ENCODE measurements at regions not wholly inside any gene's neighbourhood (a gene's known extent, or its start where the extent isn't known, plus 50 kb on each side); places are given as distances from the start of the nearest gene placed in this dataset.

DNA sequence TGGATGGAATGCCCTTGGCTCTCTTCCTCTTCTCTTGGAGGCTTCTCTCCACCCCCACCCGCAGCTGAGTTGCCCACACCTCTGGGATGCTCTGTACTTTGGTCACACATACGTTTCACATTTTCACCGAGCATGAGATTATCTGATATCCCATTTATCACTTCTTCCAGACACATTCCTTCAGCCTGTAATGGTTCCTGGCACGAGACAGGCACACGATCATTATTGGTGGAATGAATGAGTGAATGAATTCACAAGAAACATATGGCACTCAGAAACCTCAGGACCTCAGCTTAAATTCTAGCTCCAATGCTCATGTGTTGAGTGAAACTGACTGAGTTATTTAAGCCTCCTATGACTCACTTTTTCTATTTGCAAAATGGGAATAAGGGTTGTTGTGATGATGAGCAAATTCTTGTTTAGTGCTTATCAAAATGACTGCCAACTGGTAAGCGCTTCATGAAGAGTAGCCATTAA is 242.7 kb upstream of the JUN start:
- DNase-seq (ENCODE audit: low read depth): no peak

DNA sequence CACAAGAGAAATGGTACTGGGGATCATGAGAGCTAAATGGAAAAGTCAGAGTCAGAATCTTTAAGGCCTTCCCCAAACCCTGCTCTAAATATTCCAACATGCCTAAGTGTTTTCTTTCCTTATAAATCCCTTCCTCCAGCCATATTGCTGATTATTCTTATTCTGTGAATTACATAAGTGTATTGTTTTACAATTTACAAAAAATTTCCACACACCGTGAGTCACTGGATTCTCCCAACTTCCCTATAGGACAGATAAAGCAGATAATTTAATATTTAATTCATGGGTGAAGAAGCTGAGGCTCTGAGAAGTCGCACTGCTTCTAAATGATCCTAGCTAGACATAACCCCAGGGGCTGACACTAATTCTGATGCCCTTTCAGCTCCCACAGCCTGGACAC is 243.3 kb upstream of the JUN start:
- DNase-seq (ENCODE audit: low read depth): no peak

DNA sequence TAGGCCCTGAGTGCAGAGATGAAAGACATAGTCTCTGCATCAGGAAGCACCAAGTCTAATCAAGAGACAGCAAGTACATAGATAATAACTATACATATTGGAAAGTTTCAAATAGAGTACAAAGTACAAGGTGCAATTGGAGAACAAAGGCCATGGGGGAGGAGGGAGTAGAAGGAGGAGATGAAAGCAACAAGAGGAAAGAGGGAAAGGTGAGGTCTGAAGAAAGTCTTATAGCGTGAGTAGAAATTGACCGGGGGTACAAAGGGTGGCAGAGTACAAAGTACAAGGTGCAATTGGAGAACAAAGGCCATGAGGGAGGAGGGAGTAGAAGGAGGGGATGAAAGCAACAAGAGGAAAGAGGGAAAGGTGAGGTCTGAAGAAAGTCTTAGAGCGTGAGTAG is 244.2 kb upstream of the JUN start:
- DNase-seq (ENCODE audit: low read depth): no peak

DNA sequence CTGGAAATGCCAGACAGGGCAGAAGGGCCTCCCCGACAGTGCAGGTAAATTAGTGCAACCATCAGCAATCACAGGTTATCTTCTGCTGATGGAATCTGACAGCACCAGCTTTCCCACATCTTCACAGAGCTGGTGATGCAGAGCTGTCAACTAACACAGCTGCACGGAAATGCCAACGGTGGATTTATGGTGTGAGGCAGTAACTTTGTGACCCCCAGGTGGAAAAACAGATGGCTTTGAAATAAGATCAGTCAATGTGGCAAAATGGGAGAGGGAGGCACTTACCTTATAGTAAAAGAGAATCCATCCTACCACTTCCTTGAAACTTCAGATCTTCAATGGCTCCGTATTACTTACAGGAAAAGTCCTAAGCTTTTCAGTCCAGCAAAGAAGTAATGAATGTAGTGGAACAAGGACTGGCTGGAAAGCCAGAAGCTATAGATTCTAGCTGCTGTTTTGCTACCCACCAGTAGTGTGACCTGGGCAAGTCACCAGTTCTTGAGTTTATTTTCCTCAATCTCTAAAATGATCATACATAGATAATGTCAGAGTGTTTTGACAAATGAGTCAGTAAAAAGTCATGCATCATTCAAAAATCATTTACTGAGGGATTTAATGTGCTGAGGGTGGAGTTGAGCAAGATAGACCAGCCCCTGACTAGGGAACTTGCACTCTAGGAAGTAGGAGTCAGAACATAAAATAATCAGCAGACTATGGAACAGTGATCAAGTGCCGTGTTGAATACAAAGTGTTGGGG is 245.7 kb upstream of the JUN start:
- no peak for DNase-seq (ENCODE audit: low read depth)

DNA sequence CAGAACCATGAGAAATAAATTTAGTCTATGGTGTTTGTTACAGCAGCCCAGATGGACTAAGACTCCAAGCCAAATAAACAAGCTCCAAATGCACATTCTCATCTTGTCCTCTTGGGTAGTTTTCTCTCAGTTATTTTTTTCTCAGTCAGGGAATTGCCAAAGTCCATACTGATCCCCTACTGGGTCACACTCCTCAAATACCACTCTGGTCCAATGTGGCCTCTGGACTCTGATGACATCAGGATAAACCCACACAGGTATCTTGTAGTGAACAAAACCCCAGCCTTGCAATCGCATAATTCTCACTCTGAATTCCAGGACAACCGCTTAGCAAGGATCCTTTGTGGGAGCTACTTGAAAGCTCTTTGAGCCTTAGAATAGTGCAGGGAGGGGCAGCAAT is 248.4 kb upstream of the JUN start:
- DNase-seq (ENCODE audit: low read depth): no peak

DNA sequence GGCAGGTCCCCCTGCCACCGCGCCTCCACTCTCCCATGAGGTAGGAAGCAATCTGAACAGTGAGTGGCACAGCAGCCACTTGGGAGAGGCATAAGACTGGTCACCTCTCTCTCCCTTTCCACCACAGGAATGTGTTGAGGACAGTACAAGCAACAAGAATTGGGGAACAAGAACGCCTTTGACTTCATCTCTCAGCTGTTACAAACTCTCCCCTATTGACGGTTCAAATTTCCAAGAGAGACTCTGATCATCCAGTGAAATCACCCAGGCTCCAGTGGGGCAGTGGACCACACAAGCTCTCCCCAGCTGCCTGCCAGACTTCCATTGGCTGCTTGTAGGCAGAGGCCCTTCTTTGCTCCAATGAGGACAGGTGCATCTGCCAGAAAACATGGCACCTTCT is 249.9 kb upstream of the JUN start:
- DNase-seq (ENCODE audit: low read depth): no peak

DNA sequence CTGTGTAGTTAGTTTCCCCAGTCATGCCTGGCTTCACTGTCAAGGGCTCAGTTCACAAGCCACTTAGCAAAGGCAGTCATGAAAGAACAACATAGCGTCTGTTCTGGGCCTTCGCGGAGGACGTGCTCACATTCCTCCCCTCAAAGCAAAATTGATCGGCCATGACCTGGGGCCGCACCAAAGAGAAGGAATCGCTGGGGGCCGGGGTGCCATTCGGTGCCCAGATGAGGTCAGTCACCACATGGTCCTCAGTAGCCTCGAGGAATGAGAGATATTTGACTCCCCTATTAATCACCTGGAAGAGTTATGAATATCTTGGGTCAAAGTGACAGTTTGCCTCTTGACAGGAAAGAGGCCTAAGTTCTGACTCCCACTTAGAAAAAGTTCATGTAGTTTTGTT is 251.1 kb upstream of the JUN start:
- no peak for DNase-seq (ENCODE audit: low read depth)

DNA sequence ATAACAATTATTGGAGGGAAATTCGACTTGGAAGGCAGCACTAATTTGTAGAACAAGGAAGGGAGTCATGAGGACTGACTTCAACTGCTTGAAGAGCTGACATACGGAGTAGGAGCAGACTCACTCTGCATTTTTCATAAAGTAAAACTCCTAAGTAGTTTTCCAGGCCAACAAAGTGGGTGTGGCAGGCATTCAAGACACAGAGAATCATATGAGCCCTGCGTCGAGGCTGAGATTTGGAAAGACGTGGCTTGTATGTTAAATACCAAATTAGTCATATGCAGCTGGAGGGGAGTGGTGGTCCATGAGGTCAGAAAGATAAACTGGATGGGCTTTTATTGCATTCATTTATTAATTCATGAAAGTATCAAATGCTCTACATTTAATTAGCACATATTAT is 255.7 kb upstream of the JUN start:
- no peak for DNase-seq (ENCODE audit: low read depth)

DNA sequence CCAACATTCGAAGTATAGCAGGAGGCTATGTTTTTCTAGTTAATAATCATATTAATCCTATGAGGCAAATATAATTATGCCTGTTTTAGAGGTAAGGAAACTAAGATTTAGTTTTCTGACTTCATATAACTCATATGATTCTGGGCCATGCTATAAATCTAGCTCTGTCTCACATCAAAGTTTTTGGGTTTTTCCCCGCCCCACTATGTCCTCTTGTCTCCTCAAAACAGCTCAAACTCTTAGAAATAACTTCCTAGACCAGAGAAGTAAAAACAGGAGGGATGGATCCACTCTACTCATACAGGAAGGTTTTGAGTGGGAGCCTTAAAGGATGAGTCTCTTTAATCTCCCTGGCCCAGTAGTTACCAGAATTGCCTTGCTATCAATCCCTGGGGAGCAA is 256.4 kb upstream of the FGGY start:
- DNase-seq (ENCODE audit: low read depth): no peak

DNA sequence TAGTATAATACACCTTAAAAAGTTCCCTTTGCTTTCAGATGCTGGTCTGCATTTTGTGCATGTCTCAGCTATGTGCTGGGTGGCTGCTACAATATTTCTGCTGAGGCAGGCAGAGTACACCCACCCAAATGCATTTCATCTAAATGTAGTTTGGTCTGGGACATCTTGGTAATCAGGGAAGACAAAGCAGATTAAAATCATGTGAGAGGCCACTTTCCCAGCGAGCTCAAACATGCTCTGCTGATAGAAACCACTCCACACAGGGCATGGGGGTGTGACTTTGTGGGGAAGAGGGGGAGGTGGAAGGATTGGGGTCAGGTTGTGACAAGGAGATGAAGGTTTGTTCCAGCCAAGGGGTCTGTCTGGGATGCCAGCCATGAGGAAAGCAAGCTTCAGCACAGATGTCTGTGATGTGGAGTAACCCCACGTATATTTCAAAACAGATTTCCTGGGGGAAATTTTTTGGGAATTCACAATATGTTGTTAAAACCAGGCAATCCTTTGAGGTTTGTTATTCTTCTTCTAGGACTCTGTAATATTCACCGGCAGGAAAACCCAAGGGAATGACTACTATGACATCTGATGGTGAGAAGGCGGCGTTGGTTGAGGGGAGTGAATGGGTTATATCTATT is 255.1 kb upstream of the FGGY start:
- DNase-seq (ENCODE audit: low read depth): no peak

DNA sequence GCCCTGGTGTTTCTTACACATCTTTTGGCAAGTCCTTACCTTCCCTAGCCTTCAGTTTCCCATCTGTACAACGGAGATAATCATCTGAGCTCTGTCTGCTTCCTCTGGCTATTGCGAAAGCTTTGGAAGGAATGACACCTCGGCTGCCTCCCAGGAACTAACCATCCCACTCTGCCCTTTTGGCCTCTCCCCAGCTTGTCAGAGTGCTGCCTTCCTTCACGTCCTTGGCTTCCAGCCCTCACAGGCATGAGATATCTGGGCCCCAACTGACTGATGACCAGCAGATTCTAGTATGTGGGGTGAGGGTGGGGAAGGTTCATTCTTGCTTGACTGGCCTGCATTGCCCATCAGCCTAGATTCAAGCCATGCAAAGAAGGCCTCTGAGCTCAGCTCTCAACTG is 253.1 kb upstream of the FGGY start:
- DNase-seq (ENCODE audit: low read depth): no peak

DNA sequence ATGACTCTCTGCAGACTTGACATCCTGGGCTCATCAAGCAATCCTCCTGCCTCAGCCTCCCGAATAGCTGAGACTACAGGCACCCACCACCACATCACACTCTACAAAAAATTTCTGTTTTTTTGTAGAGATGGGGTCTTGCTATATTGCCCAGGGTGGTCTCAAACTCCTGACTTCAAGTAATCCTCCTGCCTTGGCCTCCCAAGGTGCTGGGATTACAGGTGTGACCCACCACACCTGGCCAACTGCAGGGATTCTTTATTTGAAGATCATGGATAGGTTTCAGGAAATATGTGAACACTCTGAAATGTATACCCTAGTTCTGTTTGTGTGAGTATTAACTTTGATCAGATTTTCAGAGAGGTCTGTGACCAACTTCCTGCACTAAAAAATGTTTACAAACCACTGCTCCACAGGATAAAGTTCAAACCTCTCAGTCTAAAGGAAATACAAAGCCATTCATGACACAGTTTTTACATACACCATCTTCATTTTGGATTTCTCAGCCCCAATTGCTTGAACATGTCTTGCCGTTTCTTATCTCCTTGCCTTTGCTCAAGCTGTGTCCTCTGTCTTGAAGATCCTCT is 252.3 kb upstream of the FGGY start:
- DNase-seq (ENCODE audit: low read depth): no peak

DNA sequence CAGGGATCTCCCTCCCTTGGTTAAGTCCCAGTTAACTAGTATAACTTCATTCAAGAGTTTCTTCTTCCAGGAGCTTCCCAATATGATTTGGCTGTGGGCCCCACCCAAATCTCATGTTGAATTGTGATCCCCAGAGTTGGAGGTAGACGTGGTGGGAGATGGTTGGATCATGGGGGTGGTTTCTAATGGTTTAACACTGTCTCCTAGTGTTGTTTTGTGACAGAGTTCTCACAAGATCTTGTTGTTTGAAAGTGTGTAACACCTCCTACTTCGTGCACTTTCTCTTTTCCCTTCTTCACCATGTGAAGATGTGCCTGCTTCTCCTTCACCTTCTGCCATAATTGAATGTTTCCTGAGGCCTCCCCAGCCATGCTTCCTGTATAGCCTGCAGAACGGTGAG is 251.8 kb upstream of the FGGY start:
- DNase-seq (ENCODE audit: low read depth): no peak

DNA sequence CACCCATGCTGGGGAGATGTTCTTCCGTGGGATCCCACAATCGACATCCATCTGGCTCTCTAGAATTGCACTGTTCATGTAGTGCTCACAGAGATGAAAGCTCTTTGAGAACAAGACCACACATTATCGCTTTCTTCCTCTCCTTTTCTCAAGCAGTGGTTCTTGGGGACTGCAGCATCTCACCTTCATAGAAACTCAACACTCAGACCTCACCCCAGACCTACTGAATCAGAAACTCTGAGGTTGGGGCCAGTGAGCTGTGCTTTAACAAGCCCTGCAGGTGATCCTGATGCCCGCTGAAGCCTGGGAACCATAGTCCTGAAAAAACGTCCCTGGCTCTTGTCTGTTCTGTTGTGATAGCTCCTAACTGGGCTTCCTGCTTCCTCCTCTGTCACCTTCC is 251.3 kb upstream of the FGGY start:
- DNase-seq (ENCODE audit: low read depth): no peak

DNA sequence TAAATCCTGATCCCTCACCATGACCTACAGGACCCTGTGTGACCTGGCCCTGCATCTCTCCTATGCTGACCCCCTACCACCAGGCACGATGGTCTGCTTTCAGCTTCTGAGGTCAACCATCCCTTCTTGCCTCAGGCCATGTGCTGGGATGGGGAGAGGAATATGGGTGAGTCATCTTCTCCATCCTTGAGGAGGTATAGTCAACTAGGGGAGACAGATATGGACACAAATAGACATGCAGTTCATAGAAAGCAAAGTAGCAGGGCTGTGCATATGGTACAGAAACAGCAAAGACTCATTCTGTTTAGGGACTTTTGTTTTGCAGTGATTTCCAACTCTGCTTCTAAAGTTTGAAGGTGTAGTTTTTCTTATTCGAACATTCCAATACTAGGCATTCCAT is 250.8 kb upstream of the FGGY start:
- DNase-seq (ENCODE audit: low read depth): no peak

DNA sequence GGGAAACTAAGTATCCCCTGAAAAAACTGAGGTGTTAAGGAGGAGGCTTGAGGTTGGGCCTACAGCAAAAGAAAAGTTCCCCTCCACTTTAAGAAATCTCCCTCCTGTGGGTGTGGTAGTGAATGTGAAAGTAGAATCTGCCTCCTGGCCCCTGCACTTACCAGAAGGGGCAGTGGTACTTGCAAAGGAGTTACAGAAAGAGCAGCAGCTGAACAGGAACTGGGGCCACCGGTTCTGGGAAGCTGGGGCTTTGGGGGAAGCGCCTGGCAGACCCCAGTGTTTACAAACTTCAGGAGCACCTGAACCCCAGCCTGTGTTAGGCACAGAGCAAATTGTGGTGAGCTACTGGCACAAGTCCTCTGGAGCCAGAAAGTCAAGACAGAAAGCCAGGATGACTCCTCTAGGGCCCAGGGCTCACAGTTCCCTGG is 250.2 kb upstream of the FGGY start:
- no peak for DNase-seq (ENCODE audit: low read depth)

DNA sequence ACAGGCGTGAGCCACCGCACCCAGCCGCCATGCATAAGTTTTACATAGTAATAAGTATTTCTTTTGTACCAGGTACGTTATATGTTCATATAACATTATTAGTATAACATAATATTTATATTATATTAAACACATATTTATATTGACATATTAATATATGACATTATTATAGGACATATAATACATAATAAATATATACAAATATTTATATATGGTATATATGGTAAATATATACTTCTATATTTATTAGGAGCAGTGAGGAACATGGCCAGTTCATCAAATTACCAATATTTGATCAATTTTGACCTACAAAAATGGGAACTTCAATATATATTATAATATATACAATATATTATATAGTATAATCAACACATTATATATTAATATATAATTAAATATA is 245.9 kb upstream of the FGGY start:
- no peak for DNase-seq (ENCODE audit: low read depth)

DNA sequence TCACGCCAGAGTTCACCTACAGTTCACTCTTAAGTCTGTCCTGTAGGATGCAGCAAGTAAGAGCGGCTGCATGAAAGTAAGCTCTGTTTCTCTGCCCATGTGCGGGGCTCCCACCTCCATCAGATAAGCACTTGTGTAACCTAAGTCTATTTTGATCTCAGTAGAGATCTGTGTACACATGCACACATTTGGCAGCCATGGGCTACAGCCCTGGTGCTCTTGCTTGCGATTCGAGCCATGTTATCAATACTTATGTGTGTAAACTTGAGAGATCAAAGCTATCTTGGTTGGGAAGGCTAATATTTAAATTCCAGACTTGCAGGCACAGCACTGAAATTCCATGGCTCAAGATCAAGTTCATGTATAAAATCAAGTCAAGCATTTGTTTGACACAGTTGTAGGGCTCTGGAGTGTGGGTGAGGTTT is 244.7 kb upstream of the FGGY start:
- DNase-seq (ENCODE audit: low read depth): no peak

DNA sequence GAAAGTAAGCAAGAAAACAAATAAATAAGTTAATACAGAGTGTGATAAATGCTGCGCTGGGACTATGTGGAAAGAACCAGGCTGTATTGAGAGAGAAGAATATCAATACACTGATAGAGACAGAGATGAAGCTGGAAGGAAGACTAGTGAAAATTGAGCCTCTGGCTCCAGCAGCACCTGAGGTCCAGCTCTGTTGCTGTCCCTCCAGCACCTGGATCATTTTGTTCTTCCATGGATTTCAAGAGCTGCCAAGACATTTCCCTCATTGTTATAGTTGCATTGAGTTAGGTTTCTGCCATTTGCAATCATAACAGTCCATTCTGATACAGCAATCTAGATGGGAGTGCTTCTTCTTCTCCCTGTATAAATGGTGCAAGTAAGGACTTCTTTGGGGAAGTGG is 242.7 kb upstream of the FGGY start:
- DNase-seq (ENCODE audit: low read depth): no peak

DNA sequence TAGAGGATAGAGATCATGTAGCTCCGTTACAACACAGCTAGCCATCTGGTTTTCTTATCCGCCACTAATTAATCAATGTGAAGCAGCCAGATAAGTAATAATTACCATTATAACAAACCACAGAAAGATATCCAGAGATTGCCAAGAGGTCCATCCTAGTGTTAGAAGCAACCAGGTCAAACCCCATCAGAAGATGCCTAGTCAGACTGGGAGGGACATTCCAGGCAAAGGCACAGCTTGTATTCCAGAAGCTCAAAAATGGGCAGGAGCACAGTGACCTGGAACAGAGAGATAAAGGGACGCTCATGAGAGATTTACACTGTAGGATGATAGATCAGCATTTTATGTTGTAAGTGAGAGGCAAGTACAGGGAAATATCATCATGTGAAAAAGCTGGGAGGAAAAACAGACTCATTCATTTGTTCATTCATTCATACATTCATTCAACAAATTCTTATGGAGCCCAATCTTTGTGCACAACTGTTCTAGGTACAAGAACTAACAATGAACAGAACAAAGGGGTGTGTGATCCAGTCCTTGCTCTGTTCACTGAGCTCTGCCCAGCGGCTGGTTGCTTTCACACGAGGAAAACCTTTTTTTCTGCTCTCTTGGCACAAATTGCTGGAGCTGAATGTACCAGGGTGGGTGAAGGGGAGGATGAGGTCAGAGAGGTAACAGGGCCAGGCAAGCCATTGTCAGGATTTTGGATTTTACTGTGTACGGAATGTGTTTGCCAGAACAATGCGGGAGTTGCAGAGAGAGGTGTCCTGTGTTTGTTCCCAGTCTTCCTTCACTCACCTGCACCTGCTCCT is 240.8 kb upstream of the FGGY start:
- DNase-seq (ENCODE audit: low read depth): no peak

DNA sequence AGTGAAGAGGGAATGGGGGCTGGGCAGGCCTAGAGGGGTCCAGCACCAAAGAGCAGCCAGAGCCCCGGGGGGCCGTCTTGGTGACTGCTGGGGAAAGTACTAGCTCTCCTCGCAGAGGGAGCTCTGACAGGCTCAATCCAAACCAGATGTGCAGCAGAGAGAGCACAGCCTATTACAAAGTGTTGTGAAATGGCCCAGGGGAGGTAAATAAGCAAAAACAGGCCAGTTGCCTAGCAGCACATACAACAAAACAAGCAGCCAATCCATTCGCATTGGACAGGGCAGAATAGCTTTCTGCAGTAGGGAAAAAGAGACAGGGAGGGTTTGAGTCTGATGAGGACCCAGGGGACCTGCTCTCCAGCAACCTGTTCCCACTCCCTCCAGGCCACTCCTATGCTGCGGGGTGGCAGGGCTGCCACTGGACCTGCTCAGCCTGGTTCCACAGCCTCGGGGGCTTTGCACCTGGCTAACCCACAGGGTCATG is 239.6 kb upstream of the FGGY start:
- DNase-seq (ENCODE audit: low read depth): no peak

DNA sequence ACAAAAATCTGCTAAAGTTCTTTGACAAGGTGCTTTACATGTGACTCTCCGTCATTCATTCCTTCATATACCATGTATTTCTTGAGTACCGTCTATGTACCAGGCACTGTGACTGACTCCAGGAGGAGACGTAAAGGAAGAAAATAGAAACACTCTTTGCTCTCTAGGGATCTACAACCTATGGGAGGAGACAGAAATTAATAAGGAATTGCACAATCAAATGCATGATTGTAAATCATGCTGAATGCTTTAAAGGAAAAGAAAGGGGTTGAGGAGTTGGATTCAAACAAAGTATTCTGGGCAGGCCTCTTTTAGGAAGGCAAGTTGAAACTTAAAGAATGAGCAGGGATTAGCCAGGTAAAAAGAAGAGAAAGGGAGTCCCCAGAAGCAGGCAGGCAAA is 239.1 kb upstream of the FGGY start:
- DNase-seq (ENCODE audit: low read depth): no peak

Data from stimulated activated CD8-positive, alpha-beta memory T cell treated with anti-CD3 and anti-CD28 coated beads, Interleukin-4, amount 100 ng/mL, for 24 hours (primary cell).